Iris pigment epithelial cell (primary cell): ENCODE measurements at regions not wholly inside any gene's neighbourhood (a gene's known extent, or its start where the extent isn't known, plus 50 kb on each side); places are given as distances from the start of the nearest gene placed in this dataset.
A peak's percentile ranks its signal among the peaks of the same experiment; 100 is the strongest.
"Not testable (repeated sequence)": the region's sequence is repeated elsewhere in the genome, so short reads cannot be mapped to it uniquely, and the experiment has no call there.

ENCODE experiments used
- DNase-seq: peaks from one replicate; pipeline ENCODE4 v3.0.0-alpha.2; 2011; ENCODE audit warnings: low read depth

DNA sequence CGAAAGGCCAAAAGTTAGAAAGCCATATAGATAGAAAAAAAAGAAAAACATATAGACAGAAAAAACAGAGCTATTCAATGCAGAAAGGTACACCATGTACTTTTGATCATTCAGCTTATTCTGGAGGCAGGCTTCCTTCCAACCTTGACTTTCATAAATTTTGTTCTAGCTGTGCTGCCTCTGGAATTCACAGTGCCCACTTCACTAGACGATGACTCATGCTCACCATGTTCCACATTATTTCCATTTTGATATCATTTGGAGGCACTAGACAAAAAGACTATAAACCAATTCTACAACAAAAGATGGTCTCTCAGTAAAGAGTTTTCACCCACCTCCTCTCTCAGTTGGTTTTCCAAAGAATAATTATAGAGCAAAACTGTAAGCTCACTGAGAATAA is 229.0 kb upstream of the IPO5 start:
- DNase-seq: no peak

DNA sequence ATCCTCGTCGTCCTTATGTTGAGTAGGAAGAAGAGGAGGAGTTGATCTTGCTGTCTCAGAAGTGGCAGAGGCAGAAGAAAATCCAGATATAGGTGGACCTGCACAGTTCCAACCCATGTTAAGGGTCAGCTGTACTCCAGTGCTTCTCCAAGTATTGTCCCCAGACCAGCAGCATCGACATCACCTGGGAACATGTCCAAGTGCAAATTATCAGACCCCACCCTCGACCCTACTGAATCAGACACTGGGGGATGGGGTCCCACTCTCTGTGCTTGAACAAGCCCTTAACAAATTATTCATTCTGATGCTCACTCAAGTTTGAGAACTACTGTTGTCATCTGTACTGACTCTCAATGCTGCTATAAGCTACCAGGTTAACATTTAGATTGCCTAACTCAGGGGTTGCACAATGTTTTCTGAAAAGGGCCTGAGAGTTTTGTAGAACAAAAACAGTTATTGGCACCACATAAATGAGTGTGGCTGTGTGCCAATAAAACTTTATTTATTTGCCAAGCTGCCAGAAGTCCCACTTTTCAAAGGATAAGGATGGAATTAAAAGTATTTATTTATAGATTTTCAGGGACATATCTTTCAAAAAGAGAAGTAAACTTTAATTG is 226.7 kb upstream of the IPO5 start:
- DNase-seq: peak; percentile 64

DNA sequence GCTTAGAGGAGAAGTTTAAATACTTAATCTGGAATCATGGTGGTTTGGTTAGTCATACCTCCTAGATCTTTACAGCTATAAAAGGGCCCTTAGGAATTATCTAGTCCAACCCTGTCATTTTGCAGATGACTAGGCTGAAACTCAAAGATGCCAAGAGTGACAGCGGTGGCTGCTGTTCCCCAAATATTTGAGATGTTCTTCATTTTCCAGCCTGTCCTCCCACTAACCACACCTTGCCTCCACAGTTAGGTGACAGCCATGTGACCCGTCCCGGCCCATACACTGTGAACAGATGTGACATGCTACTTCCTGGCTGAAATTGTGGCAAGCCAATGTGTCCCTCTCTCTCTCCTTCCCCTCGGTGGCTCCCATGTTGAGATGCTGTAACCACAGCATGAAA is 225.5 kb upstream of the IPO5 start:
- DNase-seq: no peak

DNA sequence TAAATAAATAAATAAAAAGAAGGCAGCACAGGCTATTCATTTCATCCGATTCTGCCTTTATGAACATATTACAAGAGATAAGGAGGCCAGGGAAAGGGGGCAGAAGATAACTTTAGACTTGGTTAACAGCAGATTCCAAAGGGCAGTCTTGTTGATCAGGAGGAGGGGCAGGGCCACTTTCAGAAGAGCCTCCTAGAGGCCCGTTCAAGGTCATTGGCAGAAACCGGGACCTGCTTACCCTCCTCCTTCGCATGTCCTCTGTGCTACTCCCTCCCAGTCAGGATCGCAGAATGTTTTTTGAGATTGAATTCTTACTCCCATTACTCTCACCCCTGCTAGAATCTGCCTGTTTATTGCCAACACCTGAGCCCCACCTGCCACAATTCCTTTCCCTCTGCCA is 217.0 kb upstream of the IPO5 start:
- no peak for DNase-seq

DNA sequence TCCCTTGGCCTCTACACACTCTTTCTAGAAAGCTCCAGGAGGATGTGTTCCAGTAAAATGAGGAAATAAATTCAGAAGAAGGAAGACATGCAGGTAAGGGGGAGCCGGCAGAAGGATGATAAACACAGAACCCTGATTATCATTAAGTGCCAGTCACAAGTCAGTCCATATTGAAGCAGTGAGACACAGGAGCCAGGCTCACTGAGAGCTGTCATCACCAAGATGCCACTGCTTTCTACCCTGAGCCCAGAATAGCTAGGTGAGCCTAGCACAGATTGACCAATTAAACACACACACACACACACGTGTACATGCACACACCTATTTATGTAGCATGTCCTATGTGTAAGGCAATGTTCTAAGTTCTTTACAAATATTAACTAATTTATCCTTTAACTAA is 211.4 kb upstream of the IPO5 start:
- DNase-seq: no peak

DNA sequence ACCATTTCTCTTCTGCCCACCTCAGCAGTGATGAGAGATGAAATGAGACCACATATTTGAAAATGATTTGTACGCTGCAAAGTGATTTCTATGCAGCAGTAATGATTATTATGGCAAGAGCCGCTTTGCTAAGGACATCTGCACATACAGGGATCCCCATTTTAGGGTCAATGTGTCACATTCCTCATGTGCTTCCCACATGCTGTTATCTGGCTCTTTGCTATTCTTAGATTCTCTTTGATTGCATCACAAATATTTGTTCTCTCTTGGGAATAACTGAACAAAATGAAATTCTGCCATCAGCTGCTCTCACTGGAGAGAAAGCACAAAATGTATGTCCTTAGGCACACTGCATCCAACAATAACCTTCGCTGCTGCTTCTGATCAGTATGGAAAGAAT is 209.5 kb upstream of the IPO5 start:
- peak; percentile 42 for DNase-seq

DNA sequence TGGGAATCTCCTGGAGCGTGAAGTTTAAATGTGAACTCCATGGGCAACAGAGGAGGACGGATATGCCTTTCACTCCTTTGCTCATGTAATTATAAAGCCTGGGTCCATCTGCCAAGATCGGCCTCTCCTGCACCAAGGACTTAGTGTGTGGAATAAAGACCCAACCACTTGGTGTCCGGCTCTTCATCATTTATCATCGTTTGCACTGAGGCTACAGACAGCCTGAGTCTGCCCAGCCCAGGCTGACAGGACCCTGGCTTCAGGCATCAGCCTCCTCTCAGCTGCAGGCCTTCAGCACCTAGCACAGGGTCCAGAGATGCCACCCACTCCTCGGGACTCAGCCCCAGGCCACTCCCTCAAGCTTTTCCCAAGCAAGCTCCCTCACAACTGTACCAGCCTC is 206.8 kb upstream of the IPO5 start:
- no peak for DNase-seq

DNA sequence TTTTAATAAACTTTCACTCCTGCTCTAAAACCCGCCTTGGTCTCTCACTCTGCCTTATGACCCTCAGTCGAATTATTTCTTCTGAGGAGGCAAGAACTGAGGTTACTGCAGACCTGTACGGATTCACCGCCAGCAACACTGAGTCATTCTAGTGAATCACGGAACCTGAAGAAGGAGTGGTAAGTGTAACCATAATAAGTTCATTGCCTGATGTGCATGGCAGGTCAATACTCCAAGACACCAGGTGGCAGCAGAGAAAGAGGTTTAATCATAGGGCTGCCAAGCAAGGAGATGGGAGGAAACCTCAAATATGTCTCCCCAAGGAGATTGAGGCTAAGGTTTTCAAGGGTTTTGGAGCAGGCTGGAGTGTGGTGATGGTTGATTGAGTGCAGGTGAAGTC is 204.3 kb upstream of the IPO5 start:
- peak; percentile 63 for DNase-seq

DNA sequence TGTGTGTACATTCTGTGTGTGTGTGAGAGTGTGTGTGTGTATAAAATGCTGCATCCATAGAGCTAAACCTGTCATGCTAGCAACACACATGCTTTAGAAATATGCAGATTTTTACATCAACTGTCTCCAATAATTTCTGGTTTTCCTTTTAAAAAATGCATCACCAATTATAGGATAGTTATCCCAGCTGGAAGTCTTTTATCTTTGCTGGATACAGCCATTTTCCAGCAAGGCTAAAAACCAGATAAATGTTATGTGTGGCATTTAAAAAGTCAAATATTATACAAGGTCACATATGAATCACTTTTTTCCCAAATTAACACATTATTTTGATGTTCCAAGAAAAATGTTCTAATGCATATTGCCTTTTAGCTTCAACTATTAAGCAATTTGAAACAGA is 202.0 kb upstream of the IPO5 start:
- no peak for DNase-seq

DNA sequence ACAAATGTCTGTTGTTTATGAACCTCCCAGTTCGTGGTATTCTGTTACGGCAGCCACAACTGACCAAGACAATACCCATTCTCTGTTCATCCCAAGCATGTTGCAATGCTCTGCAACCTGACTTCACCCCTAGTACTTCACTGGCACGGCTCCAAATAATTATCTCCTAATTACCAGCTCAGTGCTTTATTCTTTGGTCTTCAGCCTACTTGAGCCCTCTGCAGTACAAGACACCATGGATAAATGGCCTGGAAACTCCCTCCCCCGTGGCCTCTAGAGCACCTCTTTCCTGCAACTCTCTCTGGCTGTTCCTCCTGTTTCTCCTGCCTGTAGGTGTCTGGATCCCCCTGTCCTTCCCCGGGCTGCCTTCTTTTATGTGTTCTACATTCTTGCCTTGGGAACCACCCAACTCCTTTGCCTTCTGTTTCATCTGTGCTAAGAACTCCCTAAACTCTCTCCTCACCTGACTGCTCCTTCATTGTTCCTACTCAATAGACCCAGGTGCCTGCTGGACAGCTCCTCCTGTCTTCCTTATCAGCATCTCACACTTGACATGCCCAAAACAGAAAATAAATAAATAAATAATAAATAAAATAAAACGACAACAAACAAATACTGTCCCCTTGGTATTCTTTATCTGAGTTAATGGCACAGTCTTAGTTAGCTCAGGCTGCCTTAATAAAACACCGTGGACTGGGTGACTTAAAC is 200.4 kb upstream of the IPO5 start:
- DNase-seq: no peak

DNA sequence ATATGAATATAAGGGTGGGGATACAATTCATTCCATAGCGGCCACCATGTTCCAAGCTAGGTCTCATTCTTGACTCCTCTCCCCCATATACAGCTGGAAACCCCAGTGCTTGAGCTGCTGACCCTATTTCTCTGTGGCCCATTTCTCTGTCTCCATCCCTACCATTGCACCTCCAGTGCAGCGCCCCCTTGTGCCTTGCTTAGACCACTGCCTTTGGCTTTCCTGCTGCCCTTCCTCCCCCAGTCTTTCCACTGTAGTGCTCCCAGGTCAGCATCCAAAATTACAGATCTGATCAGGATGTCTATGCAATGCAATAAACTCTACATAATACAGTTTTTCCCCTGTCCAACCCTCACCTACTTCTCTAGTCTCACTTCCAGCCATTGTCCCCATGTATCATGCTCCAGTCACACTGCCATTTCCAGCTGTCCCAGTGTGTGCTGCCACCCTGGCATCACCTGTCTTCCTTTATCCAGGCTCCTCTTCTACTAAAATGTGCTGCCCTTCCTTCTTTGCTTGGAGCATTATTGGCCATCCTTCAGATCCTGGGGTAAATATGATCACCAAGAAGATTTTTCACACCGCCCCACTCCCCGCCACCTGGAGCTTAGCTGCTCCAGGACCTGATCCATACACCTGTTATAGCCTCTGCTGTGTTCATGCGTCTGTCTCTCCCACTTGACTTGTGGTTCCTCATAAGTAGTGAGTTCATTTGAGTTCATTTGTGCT is 199.4 kb upstream of the IPO5 start:
- no peak for DNase-seq

DNA sequence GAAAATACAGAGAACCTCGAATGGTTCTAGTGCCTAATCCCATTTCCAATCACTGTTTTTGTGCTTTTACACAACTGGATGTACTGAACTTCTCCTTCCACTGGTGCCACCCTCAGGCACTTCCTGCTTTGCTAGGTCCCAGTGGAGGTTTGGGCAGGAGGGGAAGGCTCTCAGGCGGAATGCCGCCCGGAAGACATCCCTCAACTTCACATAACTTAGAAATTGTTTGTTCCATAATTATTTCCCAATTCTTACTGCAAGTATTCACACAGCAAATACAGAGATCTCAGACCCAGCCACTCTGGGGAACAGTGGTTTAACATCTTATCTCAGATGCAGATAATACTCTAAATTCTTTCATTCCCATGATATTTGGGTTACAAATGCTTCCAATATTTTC is 195.7 kb upstream of the IPO5 start:
- peak; percentile 31 for DNase-seq

DNA sequence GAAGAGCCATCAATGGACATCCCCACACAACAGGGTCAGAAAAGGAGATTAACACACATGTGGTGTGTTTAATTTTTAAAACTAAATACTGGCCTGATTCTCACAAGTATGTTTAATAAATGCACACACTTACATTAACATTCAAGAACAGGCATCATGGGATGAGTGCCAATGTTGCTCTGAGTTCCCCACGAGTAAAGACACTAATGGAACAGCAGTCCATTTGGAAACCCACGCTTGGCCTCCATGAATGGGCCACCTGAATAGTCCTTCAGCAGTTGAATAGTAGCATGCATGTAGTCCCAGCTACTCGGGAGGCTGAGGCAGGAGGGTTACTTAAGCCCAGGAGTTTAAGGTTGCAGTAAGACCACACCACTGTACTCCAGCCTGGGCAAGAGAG is 195.2 kb upstream of the IPO5 start:
- no peak for DNase-seq

DNA sequence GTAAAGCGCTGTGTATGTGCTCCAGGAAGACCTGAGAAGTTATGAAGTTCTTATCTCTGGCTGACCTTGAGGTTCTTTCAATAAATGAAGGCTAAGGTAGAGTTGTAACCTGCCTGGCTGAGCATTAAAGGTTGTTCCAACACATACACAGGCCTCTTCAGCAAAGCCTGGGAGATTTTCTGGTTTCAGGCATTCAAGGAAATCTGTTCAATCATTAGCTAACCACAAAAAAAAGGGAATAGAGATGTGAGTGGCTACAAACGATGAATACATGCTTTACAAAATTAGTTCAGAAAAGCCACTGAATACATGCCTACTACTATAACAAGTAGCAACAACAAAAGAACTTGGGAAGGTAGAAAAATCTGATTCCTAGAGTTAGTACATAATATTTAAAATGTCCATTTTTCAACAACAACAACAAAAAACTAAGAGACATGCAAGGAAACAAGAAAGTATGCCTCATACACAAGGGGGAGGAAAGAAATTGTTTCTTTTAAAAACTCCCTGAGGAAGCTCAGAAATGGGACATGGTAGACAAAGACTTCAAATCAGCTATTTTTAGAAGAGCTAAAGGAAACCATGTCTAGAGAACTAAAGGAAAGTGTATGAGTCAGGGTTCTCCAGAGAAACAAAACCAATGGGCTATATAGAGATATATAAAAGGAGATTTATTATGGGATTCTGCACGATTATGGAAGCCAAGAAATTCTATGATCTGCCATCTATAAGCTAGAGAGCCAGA is 191.5 kb upstream of the IPO5 start:
- no peak for DNase-seq

DNA sequence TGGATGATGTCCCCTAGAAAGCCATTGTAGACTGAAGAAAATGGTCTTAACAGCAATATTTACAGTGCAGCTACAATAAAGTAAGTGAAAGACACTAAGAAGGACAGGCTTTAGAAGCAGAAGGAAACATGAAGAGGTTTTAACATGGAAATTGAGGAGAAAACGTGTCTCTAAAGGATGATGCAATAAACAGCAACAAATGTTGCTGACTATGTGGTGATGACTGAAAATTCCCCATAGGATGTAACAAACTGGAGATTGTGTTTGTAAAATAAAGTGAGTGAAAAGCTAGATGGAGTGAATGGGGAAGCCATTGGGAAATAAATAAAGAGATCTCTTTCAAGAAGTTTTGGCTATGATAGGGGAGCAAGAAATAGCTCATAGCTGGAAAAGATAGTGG is 186.7 kb upstream of the IPO5 start:
- no peak for DNase-seq

DNA sequence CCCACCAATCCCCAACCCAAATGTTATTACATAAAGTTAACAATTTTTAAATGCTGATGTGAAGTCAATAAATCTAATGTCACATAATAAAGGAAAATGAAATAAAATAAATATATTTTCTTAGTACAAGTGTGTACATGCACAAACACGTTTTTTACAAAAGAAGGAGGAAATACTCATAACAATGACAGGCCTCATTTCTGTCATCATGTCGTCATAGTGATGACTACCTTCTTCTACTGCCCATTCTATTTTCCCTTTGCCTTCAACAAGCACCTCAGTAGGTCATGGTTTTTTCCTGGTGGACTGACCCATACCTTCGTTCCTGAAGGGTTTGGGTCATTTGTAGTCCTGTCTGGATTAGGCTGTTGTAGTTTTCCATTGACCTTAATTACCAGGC is 185.3 kb upstream of the IPO5 start:
- no peak for DNase-seq

DNA sequence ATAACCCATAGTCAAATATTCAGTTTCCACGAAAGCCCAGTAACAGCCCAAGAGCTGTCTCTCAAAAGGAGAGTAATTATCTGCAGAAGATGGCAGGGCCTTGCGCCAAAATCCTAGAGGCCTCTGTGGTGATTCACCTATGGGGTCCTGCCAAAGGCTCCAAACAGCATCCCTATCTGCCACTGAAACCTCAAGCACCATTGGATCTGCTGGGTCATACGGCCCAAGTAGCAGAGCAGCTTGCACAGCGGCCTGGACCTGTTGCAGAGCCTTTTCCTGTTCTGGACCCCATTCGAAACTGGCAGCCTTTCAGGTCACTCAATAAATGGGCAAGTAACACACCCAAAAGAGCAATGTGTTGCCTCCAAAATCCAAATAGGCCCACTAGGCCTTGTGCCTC is 183.2 kb upstream of the IPO5 start:
- DNase-seq: not testable (repeated sequence)

DNA sequence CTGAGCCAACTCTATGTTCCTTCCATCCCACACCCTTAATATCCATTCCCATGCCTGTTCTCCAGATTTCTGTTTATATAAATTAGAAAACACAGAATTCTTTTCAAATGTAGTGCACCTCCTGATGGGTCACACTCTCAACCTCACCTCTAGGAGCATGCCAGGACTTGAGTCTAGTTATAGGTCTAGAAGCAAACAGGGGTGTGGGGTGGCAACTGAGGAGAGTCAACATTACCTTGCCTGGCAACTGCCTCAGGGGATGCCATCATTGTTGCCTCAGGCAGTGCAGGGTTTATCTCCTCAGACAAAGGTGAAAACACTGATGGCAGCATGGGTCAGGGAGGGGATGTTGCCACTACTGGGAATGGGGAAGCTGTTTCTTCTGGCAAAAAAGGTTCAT is 181.0 kb upstream of the IPO5 start:
- not testable (repeated sequence) for DNase-seq

DNA sequence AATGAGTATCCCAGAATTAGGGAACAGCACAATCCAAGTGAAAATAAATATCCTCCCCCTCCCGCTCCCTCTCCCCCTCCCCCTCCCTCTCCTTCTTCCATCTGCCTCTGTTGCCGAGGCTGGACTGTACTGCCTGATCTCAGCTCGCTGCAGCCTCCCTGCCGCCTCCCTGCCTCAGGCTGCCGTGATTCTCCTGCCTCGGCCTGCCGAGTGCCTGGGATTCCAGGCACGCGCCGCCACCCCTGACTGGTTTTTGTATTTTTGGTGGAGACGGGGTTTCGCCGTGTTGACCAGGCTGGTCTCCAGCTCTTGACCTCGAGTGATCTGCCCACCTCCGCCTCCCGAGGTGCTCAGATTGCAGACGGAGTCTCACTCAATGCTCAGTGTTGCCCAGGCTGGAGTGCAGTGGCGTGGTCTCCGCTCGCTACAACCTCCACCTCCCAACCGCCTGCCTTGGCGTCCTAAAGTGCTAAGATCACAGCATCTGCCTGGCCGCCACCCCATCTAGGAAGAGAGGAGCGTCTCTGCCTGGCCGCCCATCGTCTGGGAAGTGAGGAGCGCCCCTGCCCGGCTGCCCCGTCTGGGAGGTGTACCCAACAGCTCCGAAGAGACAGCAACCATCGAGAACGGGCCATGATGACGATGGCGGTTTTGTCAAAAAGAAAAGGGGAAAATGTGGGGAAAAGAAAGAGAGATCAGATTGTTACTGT is 178.9 kb upstream of the IPO5 start:
- DNase-seq: not testable (repeated sequence)

DNA sequence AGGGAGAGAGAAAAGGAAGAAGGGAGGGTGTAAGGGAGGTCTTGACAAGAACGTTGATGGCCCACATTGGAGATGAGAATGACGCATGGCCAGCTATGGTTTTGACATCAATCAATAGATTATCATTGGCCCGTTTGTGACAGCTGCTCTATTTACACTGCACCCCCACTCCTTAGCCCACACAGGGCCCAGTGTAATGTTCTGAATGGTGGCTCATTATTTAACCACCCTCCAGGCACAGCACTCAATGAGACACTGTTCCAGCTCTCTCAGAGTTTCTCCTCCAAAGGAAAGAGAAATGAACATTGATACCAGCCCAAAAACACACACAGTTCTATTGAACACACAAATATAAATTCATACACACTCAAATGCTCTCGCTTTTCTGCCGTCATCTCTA is 173.0 kb upstream of the IPO5 start:
- no peak for DNase-seq

DNA sequence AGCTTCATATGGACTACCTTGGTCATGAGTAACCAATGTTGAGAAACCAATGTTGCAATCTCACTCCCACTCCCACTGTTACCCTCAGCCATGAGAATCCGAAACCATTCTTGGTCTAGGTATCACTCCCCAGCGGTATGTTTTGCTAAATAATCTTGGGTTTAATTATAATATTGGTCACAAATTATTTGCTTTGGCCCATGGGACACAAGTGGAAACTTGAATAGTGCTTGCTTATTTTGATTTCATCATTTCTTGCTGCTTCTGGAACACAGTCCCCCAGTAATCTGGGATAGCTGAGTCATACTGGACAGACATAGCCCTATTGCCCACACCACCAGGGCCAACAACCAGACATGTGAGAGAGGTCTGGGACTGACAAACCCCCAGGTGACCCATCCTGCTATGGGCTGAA is 171.6 kb upstream of the IPO5 start:
- peak; percentile 67 for DNase-seq

DNA sequence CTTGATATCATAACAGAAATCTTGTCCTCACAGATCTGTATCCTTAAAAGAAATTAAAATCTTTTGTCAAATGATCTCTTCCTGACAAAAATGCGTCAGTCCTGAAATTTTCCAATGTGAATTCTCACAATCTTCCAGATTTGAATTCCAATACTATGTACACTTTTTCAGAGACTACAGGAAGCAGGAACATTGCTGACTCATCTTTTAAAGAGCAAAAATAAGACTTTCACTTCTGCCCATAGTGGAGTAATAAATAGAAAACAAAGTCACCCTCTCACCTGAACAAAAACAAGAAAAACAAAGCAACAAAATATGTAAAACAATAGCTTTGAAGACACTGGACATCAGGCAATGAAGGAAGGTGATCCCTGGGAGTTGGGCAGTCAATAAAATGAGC is 167.0 kb upstream of the IPO5 start:
- DNase-seq: peak; percentile 21
